GM10248 (cell line): ENCODE measurements at regions not wholly inside any gene's neighbourhood (a gene's known extent, or its start where the extent isn't known, plus 50 kb on each side); places are given as distances from the start of the nearest gene placed in this dataset.

Source experiments
- CTCF ChIA-PET: fragments of 300-600 bp; sonication (Branson Sonifier 250); formaldehyde crosslinking; extraction: SDS; loops from one replicate; lab custom pipeline; 2021; ENCODE audit warnings: antibody characterized with exemption; lab: Yijun Ruan, JAX
- POLR2A ChIA-PET: fragments of 350-650 bp; sonication (Branson Sonifier 250); formaldehyde crosslinking; extraction: SDS; loops from one replicate; lab custom pipeline; 2020; ENCODE audit warnings: antibody characterized with exemption; lab: Yijun Ruan, JAX
- DNase-seq: peaks from one replicate; pipeline ENCODE4 v3.0.0; 2012; ENCODE audit errors: extremely low spot score
- TF ChIP-seq, protein P1 (sequence below): IDR thresholded peaks from 2 replicates; pipeline ENCODE4 v1.5.1; 2012; ENCODE audit warnings: mild to moderate bottlenecking, low read depth; ENCODE audit errors: extremely low read depth, missing control alignments, control extremely low read depth

DNA sequence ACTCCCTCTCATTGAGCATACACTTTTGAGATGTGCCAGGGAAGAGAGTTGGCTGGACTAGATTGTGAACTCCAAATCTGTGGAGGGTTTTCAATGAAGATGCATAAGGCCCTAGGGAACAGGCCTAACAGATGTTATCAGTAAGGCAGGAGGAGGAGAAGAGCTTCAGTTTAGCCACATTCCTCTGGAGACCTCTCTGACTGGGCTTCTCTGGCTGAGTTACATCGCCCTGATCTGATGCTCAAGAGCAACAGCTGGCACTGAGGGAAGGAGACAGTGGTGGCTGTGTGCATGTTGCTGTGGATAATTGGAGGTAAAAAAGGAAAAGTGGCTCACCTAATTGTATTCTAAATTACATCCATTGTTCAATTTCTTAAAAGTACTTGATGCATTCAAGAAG is 206.4 kb upstream of the CFAP20DC start:
- TF ChIP-seq, protein P1, sequence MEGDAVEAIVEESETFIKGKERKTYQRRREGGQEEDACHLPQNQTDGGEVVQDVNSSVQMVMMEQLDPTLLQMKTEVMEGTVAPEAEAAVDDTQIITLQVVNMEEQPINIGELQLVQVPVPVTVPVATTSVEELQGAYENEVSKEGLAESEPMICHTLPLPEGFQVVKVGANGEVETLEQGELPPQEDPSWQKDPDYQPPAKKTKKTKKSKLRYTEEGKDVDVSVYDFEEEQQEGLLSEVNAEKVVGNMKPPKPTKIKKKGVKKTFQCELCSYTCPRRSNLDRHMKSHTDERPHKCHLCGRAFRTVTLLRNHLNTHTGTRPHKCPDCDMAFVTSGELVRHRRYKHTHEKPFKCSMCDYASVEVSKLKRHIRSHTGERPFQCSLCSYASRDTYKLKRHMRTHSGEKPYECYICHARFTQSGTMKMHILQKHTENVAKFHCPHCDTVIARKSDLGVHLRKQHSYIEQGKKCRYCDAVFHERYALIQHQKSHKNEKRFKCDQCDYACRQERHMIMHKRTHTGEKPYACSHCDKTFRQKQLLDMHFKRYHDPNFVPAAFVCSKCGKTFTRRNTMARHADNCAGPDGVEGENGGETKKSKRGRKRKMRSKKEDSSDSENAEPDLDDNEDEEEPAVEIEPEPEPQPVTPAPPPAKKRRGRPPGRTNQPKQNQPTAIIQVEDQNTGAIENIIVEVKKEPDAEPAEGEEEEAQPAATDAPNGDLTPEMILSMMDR = no peak
- no peak for DNase-seq
- CTCF ChIA-PET = no interaction called here
- POLR2A ChIA-PET = no interaction called here

DNA sequence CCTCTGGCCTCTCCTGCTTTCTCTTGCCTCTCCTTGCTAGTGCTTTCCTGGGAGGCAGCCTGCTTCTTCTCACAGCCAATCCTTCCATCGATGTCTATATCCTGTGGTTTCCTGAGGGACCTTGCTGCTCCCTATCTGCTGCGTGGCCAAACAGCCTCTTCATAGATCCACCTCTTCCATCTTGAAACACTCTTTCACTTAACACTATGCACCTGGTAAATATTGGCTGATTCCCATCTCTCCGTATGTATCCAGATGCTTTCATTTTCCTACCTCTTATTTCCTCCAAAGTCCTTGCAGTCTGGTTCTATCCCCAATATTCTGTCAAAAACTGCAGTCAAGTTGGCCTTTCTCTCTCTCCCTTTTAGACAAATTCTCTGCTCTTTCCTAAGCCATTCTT is 205.2 kb upstream of the CFAP20DC start:
- no peak for DNase-seq
- TF ChIP-seq, protein P1 = no peak
- CTCF ChIA-PET = no interaction called here
- POLR2A ChIA-PET = no interaction called here

DNA sequence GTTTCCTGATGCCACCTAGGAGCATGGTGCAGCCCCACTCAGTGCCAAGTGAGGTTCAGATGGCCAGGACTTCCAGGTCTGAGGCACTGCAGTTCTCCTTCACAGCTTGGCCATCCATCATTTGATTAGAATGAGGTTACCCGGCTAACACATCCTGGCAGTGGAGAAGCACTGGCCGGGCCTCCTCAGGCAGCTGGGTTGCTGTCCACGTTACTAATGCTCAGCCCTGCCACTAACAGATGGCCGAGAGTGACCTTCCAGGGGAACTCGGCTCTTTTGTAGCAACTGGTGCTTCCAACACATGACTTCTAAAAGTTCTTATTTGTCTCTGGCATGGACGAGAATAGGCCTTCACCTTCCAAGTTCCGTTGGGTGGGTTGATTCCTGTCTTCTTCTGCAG is 204.6 kb upstream of the CFAP20DC start:
- DNase-seq = no peak
- POLR2A ChIA-PET = no interaction called here
- TF ChIP-seq, protein P1 = no peak
- CTCF ChIA-PET = no interaction called here

DNA sequence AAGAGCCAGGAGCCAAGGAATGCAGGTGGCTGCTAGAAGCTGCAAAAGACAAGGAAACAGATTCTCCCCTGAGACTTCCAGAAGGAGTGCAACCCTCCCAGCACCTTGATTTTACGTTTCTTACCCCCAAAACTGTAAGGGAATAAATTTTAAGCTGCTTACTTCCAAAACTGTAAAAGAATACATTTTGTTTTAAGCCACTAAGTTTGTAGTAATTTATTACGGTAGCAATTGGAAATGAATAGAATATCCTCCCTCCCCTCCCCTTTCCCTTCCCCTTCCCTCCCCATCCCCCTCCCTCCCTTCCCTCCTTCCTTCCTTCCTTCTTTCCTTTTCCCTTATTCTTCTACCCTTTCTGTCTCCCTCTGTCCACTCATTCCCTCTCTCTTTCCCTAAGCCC is 203.7 kb upstream of the CFAP20DC start:
- TF ChIP-seq, protein P1 = no peak
- DNase-seq = no peak
- ChIA-PET CTCF (no interaction called here), POLR2A (no interaction called here)

DNA sequence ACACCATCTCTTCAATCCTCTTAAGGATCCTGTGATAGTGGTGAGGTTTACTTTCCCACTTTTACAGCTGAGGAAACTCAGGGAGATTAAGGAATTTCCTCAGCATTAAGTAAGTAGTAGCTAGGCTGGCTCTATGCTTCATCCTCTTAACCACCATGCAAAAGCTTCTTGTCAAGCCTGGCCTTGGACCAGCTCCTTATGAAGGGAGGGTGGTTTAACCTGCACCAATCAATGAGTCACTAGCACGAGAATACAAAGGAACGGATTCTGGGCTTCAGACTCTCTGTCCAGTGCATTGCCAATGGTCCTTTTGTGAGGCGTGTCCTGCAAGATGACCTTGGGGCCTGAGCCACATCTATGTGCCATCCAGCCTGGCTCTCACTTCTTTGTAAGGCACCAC is 202.0 kb upstream of the CFAP20DC start:
- ChIA-PET POLR2A (interaction anchor here (0.6 kb wide), 1 partner anchor 172 kb away, joined by 3 read pairs; no protein-coding TSS in a partner anchor), CTCF (interaction anchor here (1.1 kb wide), 2 partner anchors 8 to 55 kb away, joined by 3 read pairs; no protein-coding TSS in a partner anchor)
- DNase-seq = no peak
- TF ChIP-seq, protein P1 = no peak

DNA sequence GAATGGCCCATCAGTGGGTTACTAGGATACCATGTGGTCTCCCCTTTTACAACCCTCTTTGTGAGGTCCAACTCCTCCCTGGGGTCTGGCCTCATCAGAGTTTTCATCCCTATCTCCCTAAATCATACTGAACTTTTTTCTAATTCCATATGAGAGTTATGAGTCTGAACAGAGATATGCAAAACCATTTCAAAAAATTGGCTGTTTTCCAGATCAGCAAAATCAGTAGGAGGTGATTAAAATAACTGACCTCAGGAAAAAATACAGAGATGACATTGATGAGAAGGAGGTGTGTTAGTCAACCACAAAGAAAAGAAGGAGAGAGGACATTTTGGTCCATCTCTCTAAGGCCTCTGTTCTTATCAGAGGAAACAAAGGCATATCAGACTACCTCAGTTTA is 200.8 kb upstream of the CFAP20DC start:
- CTCF ChIA-PET = no interaction called here
- DNase-seq = no peak
- POLR2A ChIA-PET = no interaction called here
- TF ChIP-seq, protein P1 = no peak
